ENCODE measurements at regions not wholly inside any gene's neighbourhood (a gene's known extent, or its start where the extent isn't known, plus 50 kb on each side); places are given as distances from the start of the nearest gene placed in this dataset.

DNA sequence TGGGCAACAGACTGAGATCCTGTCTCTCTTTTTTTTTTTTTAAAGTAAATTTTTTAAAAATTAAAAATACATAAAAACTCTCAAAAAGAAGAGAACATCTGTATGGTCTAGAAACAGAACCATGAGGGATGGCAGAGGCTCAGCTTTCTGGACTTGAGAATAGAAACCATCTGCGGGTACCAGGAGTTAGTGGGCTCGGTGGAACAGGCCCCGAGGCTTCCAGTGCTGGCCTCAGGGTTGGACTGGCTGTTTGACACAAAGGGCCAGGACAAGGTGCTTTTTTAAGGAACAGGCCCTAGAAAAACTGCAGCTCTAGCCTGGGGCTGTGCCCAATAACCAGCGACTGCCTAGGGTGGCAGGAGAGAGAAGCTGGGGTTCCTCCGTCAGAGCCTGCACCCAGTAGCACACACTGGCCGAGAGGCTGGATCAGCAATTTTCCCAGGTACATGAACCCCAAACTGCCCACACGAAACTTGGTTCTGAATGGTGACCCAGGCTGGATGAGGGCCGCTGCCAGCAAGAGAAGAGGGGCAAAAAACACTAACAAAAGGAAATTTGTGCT is 131.0 kb upstream of the OLIG3 start:
- TF ChIP-seq EZH2 (IDR thresholded peaks at IDR 0.05; ENCODE audit: insufficient read depth, poor library complexity, severe bottlenecking) (no peak), EZH2phosphoT487 (IDR thresholded peaks at IDR 0.05; ENCODE audit: insufficient read depth, low read depth) (no peak)

All from GM23248 (cell line).